ENCODE measurements at regions not wholly inside any gene's neighbourhood (a gene's known extent, or its start where the extent isn't known, plus 50 kb on each side); places are given as distances from the start of the nearest gene placed in this dataset.

DNA sequence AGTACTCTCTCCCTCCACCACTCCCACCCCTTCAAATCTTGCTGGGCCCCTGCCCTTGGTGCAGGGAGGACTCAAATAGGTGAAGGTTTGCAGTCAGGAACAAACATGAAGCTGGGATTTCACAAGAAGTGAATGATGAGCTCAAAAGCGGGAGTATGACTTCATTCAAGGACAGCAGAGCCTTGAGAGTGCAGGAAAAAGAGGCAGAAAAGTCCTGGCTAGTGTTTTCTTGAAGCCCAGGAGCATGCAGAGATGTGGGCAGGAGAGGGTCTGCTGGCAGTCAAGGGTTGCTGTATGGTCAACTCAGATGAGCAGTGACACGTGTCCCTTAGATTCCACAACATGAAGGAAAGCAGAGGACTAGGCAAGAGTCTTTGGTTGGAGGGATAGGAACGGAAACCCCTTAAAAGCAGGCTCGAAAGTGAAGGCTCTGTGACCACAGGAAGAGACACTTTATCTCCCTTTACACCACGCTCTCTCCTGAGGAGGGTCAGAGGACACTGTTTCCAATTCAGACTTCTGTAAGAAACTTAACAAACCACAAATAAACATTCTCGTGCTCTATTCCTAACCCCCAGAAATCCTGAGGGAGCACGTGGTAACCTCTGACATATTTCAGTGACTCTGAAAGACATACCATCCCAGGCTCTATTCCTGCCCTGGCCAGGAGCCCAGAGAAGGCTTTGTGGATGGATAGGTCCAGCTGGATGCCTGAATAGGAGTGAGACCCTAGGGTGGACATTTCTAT, 168.0 kb upstream of the NDN start:
- TF ChIP-seq, protein P1, sequence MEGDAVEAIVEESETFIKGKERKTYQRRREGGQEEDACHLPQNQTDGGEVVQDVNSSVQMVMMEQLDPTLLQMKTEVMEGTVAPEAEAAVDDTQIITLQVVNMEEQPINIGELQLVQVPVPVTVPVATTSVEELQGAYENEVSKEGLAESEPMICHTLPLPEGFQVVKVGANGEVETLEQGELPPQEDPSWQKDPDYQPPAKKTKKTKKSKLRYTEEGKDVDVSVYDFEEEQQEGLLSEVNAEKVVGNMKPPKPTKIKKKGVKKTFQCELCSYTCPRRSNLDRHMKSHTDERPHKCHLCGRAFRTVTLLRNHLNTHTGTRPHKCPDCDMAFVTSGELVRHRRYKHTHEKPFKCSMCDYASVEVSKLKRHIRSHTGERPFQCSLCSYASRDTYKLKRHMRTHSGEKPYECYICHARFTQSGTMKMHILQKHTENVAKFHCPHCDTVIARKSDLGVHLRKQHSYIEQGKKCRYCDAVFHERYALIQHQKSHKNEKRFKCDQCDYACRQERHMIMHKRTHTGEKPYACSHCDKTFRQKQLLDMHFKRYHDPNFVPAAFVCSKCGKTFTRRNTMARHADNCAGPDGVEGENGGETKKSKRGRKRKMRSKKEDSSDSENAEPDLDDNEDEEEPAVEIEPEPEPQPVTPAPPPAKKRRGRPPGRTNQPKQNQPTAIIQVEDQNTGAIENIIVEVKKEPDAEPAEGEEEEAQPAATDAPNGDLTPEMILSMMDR (IDR thresholded peaks at IDR 0.05; ENCODE audit: insufficient read depth, low read depth, low read length) = no peak
- no peak overlapping the region for H3K4me3 ChIP-seq (ENCODE audit: low read depth, low read length)
- no peak for DNase-seq (ENCODE audit: low read depth)

DNA sequence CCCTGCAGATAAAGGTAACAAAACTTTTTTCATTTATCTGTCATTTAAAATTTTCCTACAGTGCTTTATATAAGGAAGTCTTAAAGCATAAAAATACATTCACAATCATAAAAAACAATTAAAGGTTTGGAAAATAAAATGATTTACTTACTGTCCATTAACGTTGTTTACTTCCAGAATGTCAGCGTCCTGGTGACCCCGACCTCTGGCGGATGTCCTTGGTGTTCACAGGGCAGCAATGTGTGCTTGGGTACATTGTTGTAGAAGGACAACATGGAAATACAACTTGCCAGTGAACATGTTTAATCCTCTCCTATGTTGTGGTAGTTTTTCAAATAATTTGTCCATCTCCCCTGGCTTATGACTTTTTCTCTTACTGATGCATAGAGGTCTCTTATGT, 168.8 kb upstream of the NDN start:
- H3K4me3 ChIP-seq (ENCODE audit: low read depth, low read length) = no peak overlapping the region
- no peak for DNase-seq (ENCODE audit: low read depth)
- TF ChIP-seq, protein P1 (IDR thresholded peaks at IDR 0.05; ENCODE audit: insufficient read depth, low read depth, low read length) = no peak

- DNase-seq (ENCODE audit: low read depth) = peak; percentile 7
- H3K4me3 ChIP-seq (ENCODE audit: low read depth, low read length) = no peak overlapping the region
- TF ChIP-seq, protein P1 (IDR thresholded peaks at IDR 0.05; ENCODE audit: insufficient read depth, low read depth, low read length) = peak; percentile 24
Measured at GRCh38 chr15:23857028-23857641, 170.0 kb upstream of the NDN start.

GRCh38 chr15:23859008-23859407, 171.9 kb upstream of the NDN start:
- DNase-seq (ENCODE audit: low read depth) = no peak
- TF ChIP-seq, protein P1 (IDR thresholded peaks at IDR 0.05; ENCODE audit: insufficient read depth, low read depth, low read length) = no peak
- H3K4me3 ChIP-seq (ENCODE audit: low read depth, low read length) = no peak overlapping the region

- TF ChIP-seq, protein P1 (IDR thresholded peaks at IDR 0.05; ENCODE audit: insufficient read depth, low read depth, low read length) = no peak
- H3K4me3 ChIP-seq (ENCODE audit: low read depth, low read length) = no peak overlapping the region
- DNase-seq (ENCODE audit: low read depth) = no peak
Measured at GRCh38 chr15:23860290-23861245, 173.5 kb upstream of the NDN start.

- no peak overlapping the region for H3K4me3 ChIP-seq (ENCODE audit: low read depth, low read length)
- no peak for DNase-seq (ENCODE audit: low read depth)
- TF ChIP-seq, protein P1 (IDR thresholded peaks at IDR 0.05; ENCODE audit: insufficient read depth, low read depth, low read length) = no peak
Measured at GRCh38 chr15:23866832-23867231, 179.7 kb upstream of the NDN start.

Data from fibroblast of villous mesenchyme (primary cell).